Calu3 (cell line): ENCODE measurements at regions not wholly inside any gene's neighbourhood (a gene's known extent, or its start where the extent isn't known, plus 50 kb on each side); places are given as distances from the start of the nearest gene placed in this dataset.

Experiments
- BruUV-seq: library from RNA; stranded (reverse); fragments of 400-500 nt; replicated peaks from 2 replicates; lab custom pipeline; 2021; lab: Mats Ljungman, UMichigan
- CTCF ChIA-PET: fragments of 300-600 bp; sonication (Branson Sonifier 250); formaldehyde crosslinking; loops from one replicate; lab custom pipeline; 2022; ENCODE audit warnings: antibody characterized with exemption; lab: Charles Lee
- DNase-seq: peaks from one replicate; pipeline ENCODE4 v3.0.0; 2022
- H3K27ac Mint-ChIP-seq: one replicate; pipeline ENCODE4 v1.8.0; 2022; ENCODE audit warnings: mixed read lengths; ENCODE audit not compliant: unreplicated experiment
- H3K27me3 Mint-ChIP-seq: one replicate; pipeline ENCODE4 v1.8.0; 2022; ENCODE audit warnings: mixed read lengths; ENCODE audit not compliant: unreplicated experiment
- H3K36me3 Mint-ChIP-seq: one replicate; pipeline ENCODE4 v1.8.0; 2022; ENCODE audit warnings: mild to moderate bottlenecking, moderate library complexity, mixed read lengths; ENCODE audit not compliant: insufficient read depth, unreplicated experiment
- H3K4me1 Mint-ChIP-seq: one replicate; pipeline ENCODE4 v1.8.0; 2022; ENCODE audit warnings: mild to moderate bottlenecking, low read depth, mixed read lengths; ENCODE audit not compliant: unreplicated experiment
- H3K4me3 Mint-ChIP-seq: one replicate; pipeline ENCODE4 v1.8.0; 2022; ENCODE audit warnings: mild to moderate bottlenecking, low read depth, moderate library complexity, mixed read lengths; ENCODE audit not compliant: unreplicated experiment
- H3K9me3 Mint-ChIP-seq: one replicate; pipeline ENCODE4 v1.8.0; 2022; ENCODE audit warnings: low read depth, mixed read lengths; ENCODE audit not compliant: unreplicated experiment
- CTCF ChIP-seq: fragments of 200-600 bp; IDR thresholded peaks from one replicate; pipeline ENCODE4 v1.8.0; 2022; ENCODE audit warnings: antibody characterized with exemption; ENCODE audit not compliant: unreplicated experiment
- intact Hi-C: fragments of 100-400 bp; cut with micrococcal nuclease; formaldehyde crosslinking; loops from one replicate; pipeline ENCODE4 v1.10.0; 2022; ENCODE audit not compliant: unreplicated experiment

DNA sequence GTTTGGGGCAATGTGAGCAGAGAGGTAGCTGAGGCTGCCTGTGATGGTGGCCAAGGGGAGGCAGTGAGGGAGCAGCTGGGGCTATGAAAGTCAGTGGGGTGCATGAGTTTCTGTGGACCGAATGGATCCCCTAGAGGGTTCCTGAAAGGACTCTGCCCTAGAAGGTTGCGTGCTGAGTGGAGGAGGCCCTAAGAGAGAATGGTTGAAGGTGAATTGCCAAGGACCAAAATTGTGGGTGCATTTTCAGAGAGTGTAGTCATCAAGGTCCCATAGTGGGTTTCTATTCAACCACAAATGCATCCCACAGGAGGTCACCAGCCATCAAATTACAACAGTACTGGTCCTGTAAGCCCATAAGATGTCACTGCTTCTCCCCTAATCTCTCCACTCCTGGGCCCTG is 298.3 kb downstream of the CDK5RAP2 start:
- TF ChIP-seq CTCF = no peak
- CTCF ChIA-PET = no interaction called here
- Mint-ChIP-seq H3K36me3 (no peaks in the 10 kb centered on the region), H3K27me3 (peaks cover 19% of the 10 kb centered on the region), H3K9me3 (no peaks in the 10 kb centered on the region), H3K4me3 (no peak overlapping the region), H3K27ac (no peak overlapping the region), H3K4me1 (no peaks in the 10 kb centered on the region)
- no peak for DNase-seq
- BruUV-seq = no TSS peak
- intact Hi-C loops = no loop called here

DNA sequence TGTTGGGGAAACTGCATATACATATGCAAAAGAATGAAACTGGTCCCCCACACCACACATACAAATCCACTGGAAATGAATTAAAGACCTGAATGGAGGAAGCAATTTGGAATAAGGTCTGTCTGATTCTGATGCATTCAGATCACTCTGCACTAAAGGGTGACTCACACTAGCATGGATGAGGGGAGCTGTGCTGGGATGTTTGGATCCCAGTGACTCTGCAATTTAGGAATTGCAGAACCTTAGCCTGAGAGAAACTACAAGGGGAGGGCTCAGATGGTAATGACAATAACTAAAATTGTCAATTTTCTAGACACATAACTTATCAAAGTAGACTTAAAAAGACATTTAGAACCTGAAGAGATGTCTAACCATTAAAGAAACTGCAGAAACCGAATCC is 312.0 kb downstream of the CDK5RAP2 start:
- CTCF ChIA-PET = no interaction called here
- BruUV-seq = no TSS peak
- H3K36me3 Mint-ChIP-seq = no peaks in the 10 kb centered on the region
- peaks cover 15% of the 10 kb centered on the region for H3K27me3 Mint-ChIP-seq
- no peak for TF ChIP-seq CTCF
- DNase-seq = no peak
- no peak overlapping the region for H3K4me3 Mint-ChIP-seq
- peaks cover under 1% of the 10 kb centered on the region for H3K9me3 Mint-ChIP-seq
- H3K4me1 Mint-ChIP-seq = no peaks in the 10 kb centered on the region
- intact Hi-C loops = no loop called here
- H3K27ac Mint-ChIP-seq = no peak overlapping the region

- H3K4me1 Mint-ChIP-seq = no peaks in the 10 kb centered on the region
- BruUV-seq = no TSS peak
- intact Hi-C loops = no loop called here
- CTCF ChIA-PET = no interaction called here
- no peak overlapping the region for H3K27ac Mint-ChIP-seq
- no peak overlapping the region for H3K4me3 Mint-ChIP-seq
- no peak for DNase-seq
- peaks cover 15% of the 10 kb centered on the region for H3K27me3 Mint-ChIP-seq
- no peaks in the 10 kb centered on the region for H3K36me3 Mint-ChIP-seq
- TF ChIP-seq CTCF = no peak
- H3K9me3 Mint-ChIP-seq = no peaks in the 10 kb centered on the region
These were observed 314.2 kb downstream of the CDK5RAP2 start for GRCh38 chr9:120265791-120266190.

DNA sequence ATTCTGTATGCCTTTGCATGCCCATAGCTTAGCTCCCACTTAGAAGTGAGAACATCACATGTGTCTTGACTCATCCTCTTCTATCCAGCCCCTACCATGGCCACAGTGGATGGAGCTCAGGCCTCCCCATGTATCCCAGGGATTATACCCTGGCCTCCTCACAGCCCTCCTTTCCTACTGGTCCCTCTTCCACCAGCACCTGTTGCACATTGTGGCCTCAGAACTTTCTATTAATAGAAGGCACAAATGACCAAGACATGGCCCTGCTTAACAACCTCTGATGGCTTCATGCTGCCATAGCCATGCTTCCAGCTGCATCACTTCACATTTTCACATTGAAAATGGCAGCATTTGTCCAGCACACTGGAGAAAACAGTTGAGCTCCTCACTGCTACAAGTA is 315.4 kb downstream of the CDK5RAP2 start:
- no peak for DNase-seq
- no peaks in the 10 kb centered on the region for H3K9me3 Mint-ChIP-seq
- H3K4me3 Mint-ChIP-seq = no peak overlapping the region
- TF ChIP-seq CTCF = no peak
- H3K27me3 Mint-ChIP-seq = peaks cover 18% of the 10 kb centered on the region
- CTCF ChIA-PET = no interaction called here
- H3K4me1 Mint-ChIP-seq = no peaks in the 10 kb centered on the region
- H3K27ac Mint-ChIP-seq = no peak overlapping the region
- no peaks in the 10 kb centered on the region for H3K36me3 Mint-ChIP-seq
- intact Hi-C loops = no loop called here
- BruUV-seq = no TSS peak

GRCh38 chr9:120263836-120264235 is 316.1 kb downstream of the CDK5RAP2 start:
- no peaks in the 10 kb centered on the region for H3K36me3 Mint-ChIP-seq
- no peak for TF ChIP-seq CTCF
- no peak overlapping the region for H3K4me3 Mint-ChIP-seq
- BruUV-seq = no TSS peak
- no peaks in the 10 kb centered on the region for H3K4me1 Mint-ChIP-seq
- intact Hi-C loops = no loop called here
- CTCF ChIA-PET = no interaction called here
- H3K9me3 Mint-ChIP-seq = no peaks in the 10 kb centered on the region
- H3K27ac Mint-ChIP-seq = no peak overlapping the region
- no peak for DNase-seq
- H3K27me3 Mint-ChIP-seq = peaks cover 25% of the 10 kb centered on the region
